CD8-positive, alpha-beta memory T cell (primary cell): ENCODE measurements at regions not wholly inside any gene's neighbourhood (a gene's known extent, or its start where the extent isn't known, plus 50 kb on each side); places are given as distances from the start of the nearest gene placed in this dataset.

Experiments used
- CTCF ChIA-PET: fragments of 350-600 bp; sonication (Branson Sonifier 250); formaldehyde crosslinking; loops from one replicate; lab custom pipeline; 2021; ENCODE audit warnings: antibody characterized with exemption; lab: Charles Lee
- POLR2A ChIA-PET: fragments of 350-600 bp; sonication (Branson Sonifier 250); formaldehyde crosslinking; loops from one replicate; lab custom pipeline; 2021; ENCODE audit warnings: antibody characterized with exemption; lab: Charles Lee
- DNase-seq, 5 donors: peaks; one replicate each; pipeline versions ENCODE4 v3.0.0 to v3.0.0-alpha.2; 2020 to 2022; ENCODE audit warnings: mixed read lengths in 1 of 5
- H3K27ac ChIP-seq: one replicate; pipeline ENCODE4 v1.7.0; 2013; ENCODE audit warnings: low read depth, mild to moderate bottlenecking, low read length, moderate library complexity
- H3K27me3 ChIP-seq: 2 replicates; pipeline ENCODE4 v1.7.0; 2013; ENCODE audit warnings: low read length, mild to moderate bottlenecking; ENCODE audit not compliant: insufficient read depth, poor library complexity, severe bottlenecking
- H3K36me3 ChIP-seq: 2 replicates; pipeline ENCODE4 v1.7.0; 2013; ENCODE audit warnings: mild to moderate bottlenecking, low read length, moderate library complexity; ENCODE audit not compliant: insufficient read depth
- H3K4me1 ChIP-seq: 2 replicates; pipeline ENCODE4 v1.7.0; 2013; ENCODE audit warnings: mild to moderate bottlenecking, low read length, moderate library complexity; ENCODE audit not compliant: insufficient read depth
- H3K4me3 ChIP-seq: 2 replicates; pipeline ENCODE4 v1.7.0; 2013; ENCODE audit warnings: mild to moderate bottlenecking, low read length
- H3K9me3 ChIP-seq: 2 replicates; pipeline ENCODE4 v1.7.0; 2013; ENCODE audit warnings: mild to moderate bottlenecking, low read length
- H3K27ac Mint-ChIP-seq, 8 donors: one replicate each; pipeline ENCODE4 v1.8.0; 2020 to 2021; ENCODE audit warnings: mixed read lengths in 8 of 8, mild to moderate bottlenecking in 6 of 8, inconsistent platforms in 3 of 8, moderate library complexity in 3 of 8
- H3K27me3 Mint-ChIP-seq, 2 donors: one replicate each; pipeline ENCODE4 v1.8.0; 2020 to 2021; ENCODE audit warnings: mixed read lengths in 2 of 2, mild to moderate bottlenecking in 1 of 2, moderate library complexity in 1 of 2
- H3K36me3 Mint-ChIP-seq, 3 donors: one replicate each; pipeline ENCODE4 v1.8.0; 2020 to 2021; ENCODE audit warnings: mixed read lengths in 3 of 3, inconsistent platforms in 1 of 3, mild to moderate bottlenecking in 1 of 3
- H3K4me1 Mint-ChIP-seq, 3 donors: one replicate each; pipeline ENCODE4 v1.8.0; 2020 to 2021; ENCODE audit warnings: mixed read lengths in 3 of 3, inconsistent platforms in 1 of 3, mild to moderate bottlenecking in 1 of 3
- H3K4me3 Mint-ChIP-seq, 7 donors: one replicate each; pipeline ENCODE4 v1.8.0; 2020 to 2021; ENCODE audit warnings: mixed read lengths in 7 of 7, mild to moderate bottlenecking in 6 of 7, moderate library complexity in 4 of 7, inconsistent platforms in 2 of 7
- H3K9me3 Mint-ChIP-seq, 5 donors: one replicate each; pipeline ENCODE4 v1.8.0; 2020 to 2022; ENCODE audit warnings: mixed read lengths in 5 of 5, mild to moderate bottlenecking in 3 of 5, moderate library complexity in 2 of 5, inconsistent platforms in 1 of 5

GRCh38 chr4:187171706-187172339, 448.2 kb upstream of the FAT1 start:
- Mint-ChIP-seq H3K27ac (no peak overlapping the region), H3K36me3 (no peaks in the 10 kb centered on the region), H3K4me3 (no peak overlapping the region), H3K4me1 (no peaks in the 10 kb centered on the region), H3K27me3 (no peaks in the 10 kb centered on the region), H3K9me3 (peaks cover 2 to 21% (median 12%) of the 10 kb centered on the region in 5 donors)
- no peak overlapping the region for H3K4me3 ChIP-seq
- no peaks in the 10 kb centered on the region for H3K4me1 ChIP-seq
- ChIA-PET POLR2A (no interaction called here), CTCF (no interaction called here)
- no peaks in the 10 kb centered on the region for H3K9me3 ChIP-seq
- H3K27me3 ChIP-seq: no peaks in the 10 kb centered on the region
- no peak for DNase-seq
- no peaks in the 10 kb centered on the region for H3K36me3 ChIP-seq
- H3K27ac ChIP-seq: no peak overlapping the region

- H3K36me3 ChIP-seq: no peaks in the 10 kb centered on the region
- no peaks in the 10 kb centered on the region for H3K9me3 ChIP-seq
- H3K27me3 ChIP-seq: no peaks in the 10 kb centered on the region
- Mint-ChIP-seq H3K27ac (no peak overlapping the region), H3K36me3 (no peaks in the 10 kb centered on the region), H3K4me1 (no peaks in the 10 kb centered on the region), H3K27me3 (no peaks in the 10 kb centered on the region), H3K4me3 (no peak overlapping the region), H3K9me3 (peaks cover 2 to 22% (median 11%) of the 10 kb centered on the region in 5 donors)
- no peak for DNase-seq
- H3K27ac ChIP-seq: no peak overlapping the region
- no peak overlapping the region for H3K4me3 ChIP-seq
- H3K4me1 ChIP-seq: no peaks in the 10 kb centered on the region
- ChIA-PET POLR2A (no interaction called here), CTCF (no interaction called here)
These were observed 448.7 kb upstream of the FAT1 start for GRCh38 chr4:187172340-187172761.

- Histone ChIP-seq H3K4me1 (no peaks in the 10 kb centered on the region), H3K27me3 (no peaks in the 10 kb centered on the region), H3K9me3 (no peaks in the 10 kb centered on the region), H3K36me3 (no peaks in the 10 kb centered on the region), H3K27ac (no peak overlapping the region), H3K4me3 (no peak overlapping the region)
- no peak overlapping the region for H3K4me3 Mint-ChIP-seq
- H3K9me3 Mint-ChIP-seq: peaks cover 4 to 21% (median 11%) of the 10 kb centered on the region in 5 donors
- DNase-seq: no peak
- H3K36me3 Mint-ChIP-seq: no peaks in the 10 kb centered on the region
- H3K4me1 Mint-ChIP-seq: no peaks in the 10 kb centered on the region
- ChIA-PET CTCF (no interaction called here), POLR2A (no interaction called here)
- H3K27ac Mint-ChIP-seq: no peak overlapping the region
- H3K27me3 Mint-ChIP-seq: no peaks in the 10 kb centered on the region
These were observed 451.1 kb upstream of the FAT1 start for GRCh38 chr4:187174749-187175148.

- no peak overlapping the region for H3K4me3 Mint-ChIP-seq
- H3K9me3 Mint-ChIP-seq: peaks cover 4 to 21% (median 11%) of the 10 kb centered on the region in 5 donors
- Histone ChIP-seq H3K4me1 (no peaks in the 10 kb centered on the region), H3K4me3 (no peak overlapping the region), H3K27me3 (no peaks in the 10 kb centered on the region), H3K9me3 (no peaks in the 10 kb centered on the region), H3K27ac (no peak overlapping the region), H3K36me3 (no peaks in the 10 kb centered on the region)
- no peak for DNase-seq
- H3K27ac Mint-ChIP-seq: no peak overlapping the region
- H3K4me1 Mint-ChIP-seq: no peaks in the 10 kb centered on the region
- H3K36me3 Mint-ChIP-seq: no peaks in the 10 kb centered on the region
- ChIA-PET POLR2A (no interaction called here), CTCF (no interaction called here)
- no peaks in the 10 kb centered on the region for H3K27me3 Mint-ChIP-seq
These were observed 451.5 kb upstream of the FAT1 start for GRCh38 chr4:187175197-187175596.

- H3K9me3 Mint-ChIP-seq: peaks cover 4 to 19% (median 11%) of the 10 kb centered on the region in 5 donors
- ChIA-PET CTCF (no interaction called here), POLR2A (no interaction called here)
These were observed 452.7 kb upstream of the FAT1 start for GRCh38 chr4:187176261-187176910.

GRCh38 chr4:187178084-187178483, 454.4 kb upstream of the FAT1 start:
- Histone ChIP-seq H3K36me3 (no peaks in the 10 kb centered on the region), H3K4me3 (no peak overlapping the region), H3K27me3 (no peaks in the 10 kb centered on the region), H3K27ac (no peak overlapping the region), H3K4me1 (no peaks in the 10 kb centered on the region), H3K9me3 (no peaks in the 10 kb centered on the region)
- DNase-seq: no peak
- Mint-ChIP-seq H3K4me1 (no peaks in the 10 kb centered on the region), H3K36me3 (no peaks in the 10 kb centered on the region), H3K9me3 (peaks cover 4 to 17% (median 11%) of the 10 kb centered on the region in 5 donors), H3K4me3 (no peak overlapping the region), H3K27ac (no peak overlapping the region), H3K27me3 (no peaks in the 10 kb centered on the region)
- CTCF ChIA-PET: no interaction called here
- POLR2A ChIA-PET: no interaction called here

More at GRCh38 chr4:187176261-187176910, 452.7 kb upstream of the FAT1 start:
- Mint-ChIP-seq H3K27me3 (no peaks in the 10 kb centered on the region), H3K4me3 (no peak overlapping the region), H3K36me3 (no peaks in the 10 kb centered on the region), H3K27ac (no peak overlapping the region), H3K4me1 (no peaks in the 10 kb centered on the region)
- H3K9me3 ChIP-seq: no peaks in the 10 kb centered on the region
- no peaks in the 10 kb centered on the region for H3K27me3 ChIP-seq
- H3K27ac ChIP-seq: no peak overlapping the region
- no peaks in the 10 kb centered on the region for H3K36me3 ChIP-seq
- no peaks in the 10 kb centered on the region for H3K4me1 ChIP-seq
- no peak for DNase-seq
- H3K4me3 ChIP-seq: no peak overlapping the region

- Histone ChIP-seq H3K27me3 (no peaks in the 10 kb centered on the region), H3K9me3 (no peaks in the 10 kb centered on the region), H3K27ac (no peak overlapping the region), H3K4me1 (no peaks in the 10 kb centered on the region), H3K36me3 (no peaks in the 10 kb centered on the region), H3K4me3 (no peak overlapping the region)
- DNase-seq: no peak
- POLR2A ChIA-PET: no interaction called here
- Mint-ChIP-seq H3K9me3 (peaks cover 4 to 22% (median 6%) of the 10 kb centered on the region in 5 donors), H3K27me3 (no peaks in the 10 kb centered on the region), H3K4me1 (no peaks in the 10 kb centered on the region), H3K4me3 (no peak overlapping the region), H3K27ac (no peak overlapping the region), H3K36me3 (no peaks in the 10 kb centered on the region)
- CTCF ChIA-PET: no interaction called here
These were observed 454.9 kb upstream of the FAT1 start for GRCh38 chr4:187178587-187178986.

GRCh38 chr4:187179086-187180058, 455.7 kb upstream of the FAT1 start:
- Histone ChIP-seq H3K27me3 (no peaks in the 10 kb centered on the region), H3K4me1 (no peaks in the 10 kb centered on the region), H3K36me3 (no peaks in the 10 kb centered on the region), H3K4me3 (no peak overlapping the region), H3K9me3 (no peaks in the 10 kb centered on the region), H3K27ac (no peak overlapping the region)
- H3K9me3 Mint-ChIP-seq: peaks cover 3 to 15% (median 4%) of the 10 kb centered on the region in 5 donors
- H3K4me3 Mint-ChIP-seq: no peak overlapping the region
- no peaks in the 10 kb centered on the region for H3K4me1 Mint-ChIP-seq
- H3K27me3 Mint-ChIP-seq: no peaks in the 10 kb centered on the region
- POLR2A ChIA-PET: no interaction called here
- no peak for DNase-seq
- H3K27ac Mint-ChIP-seq: no peak overlapping the region
- no peaks in the 10 kb centered on the region for H3K36me3 Mint-ChIP-seq
- CTCF ChIA-PET: no interaction called here
